ENCODE measurements at regions not wholly inside any gene's neighbourhood (a gene's known extent, or its start where the extent isn't known, plus 50 kb on each side); places are given as distances from the start of the nearest gene placed in this dataset.

- Histone ChIP-seq H3K36me3 (ENCODE audit: control insufficient read depth, insufficient read depth, low read length) (no peaks in the 10 kb centered on the region), H3K4me1 (no peaks in the 10 kb centered on the region), H3K9me3 (no peaks in the 10 kb centered on the region), H3K4me3 (ENCODE audit: low read depth, low read length) (no peak overlapping the region), H3K27me3 (replicated peaks; ENCODE audit: control insufficient read depth, insufficient read depth, low read length) (no peaks in the 10 kb centered on the region)
- H3K9me3 Mint-ChIP-seq (ENCODE audit: unreplicated experiment) = no peaks in the 10 kb centered on the region
- intact Hi-C loops (cut with micrococcal nuclease; ENCODE audit: unreplicated experiment) = no loop called here
- no peak for TF ChIP-seq CTCF (IDR thresholded peaks at IDR 0.05; ENCODE audit: insufficient read depth in 1 of 2, low read depth in 1 of 2, low read length in 1 of 2, severe bottlenecking in 1 of 2, unreplicated experiment in 1 of 2)
- BruUV-seq (replicated peaks) = no TSS peak
- H3K4me1 Mint-ChIP-seq (ENCODE audit: low read depth, unreplicated experiment) = no peaks in the 10 kb centered on the region
- no peak overlapping the region for H3K27ac Mint-ChIP-seq (ENCODE audit: unreplicated experiment)
- no peak for DNase-seq
- H3K27me3 Mint-ChIP-seq (ENCODE audit: insufficient read depth, unreplicated experiment) = peaks cover 11% of the 10 kb centered on the region
- ChIA-PET POLR2A (no interaction called here), CTCF (no interaction called here)
- H3K4me3 Mint-ChIP-seq (ENCODE audit: unreplicated experiment) = no peak overlapping the region
- no peaks in the 10 kb centered on the region for H3K36me3 Mint-ChIP-seq (ENCODE audit: insufficient read depth, unreplicated experiment)
Measured at GRCh38 chr3:36227980-36228379, 152.3 kb upstream of the STAC start.

GRCh38 chr3:36229496-36229895 lies 150.8 kb upstream of the STAC start:
- DNase-seq = no peak
- no peaks in the 10 kb centered on the region for H3K36me3 Mint-ChIP-seq (ENCODE audit: insufficient read depth, unreplicated experiment)
- Histone ChIP-seq H3K27me3 (replicated peaks; ENCODE audit: control insufficient read depth, insufficient read depth, low read length) (no peaks in the 10 kb centered on the region), H3K4me3 (ENCODE audit: low read depth, low read length) (no peak overlapping the region), H3K36me3 (ENCODE audit: control insufficient read depth, insufficient read depth, low read length) (no peaks in the 10 kb centered on the region), H3K4me1 (no peaks in the 10 kb centered on the region), H3K9me3 (no peaks in the 10 kb centered on the region)
- TF ChIP-seq CTCF (IDR thresholded peaks at IDR 0.05; ENCODE audit: insufficient read depth in 1 of 2, low read depth in 1 of 2, low read length in 1 of 2, severe bottlenecking in 1 of 2, unreplicated experiment in 1 of 2) = no peak
- no TSS peak for BruUV-seq (replicated peaks)
- H3K27me3 Mint-ChIP-seq (ENCODE audit: insufficient read depth, unreplicated experiment) = peaks cover 9% of the 10 kb centered on the region
- H3K4me1 Mint-ChIP-seq (ENCODE audit: low read depth, unreplicated experiment) = no peaks in the 10 kb centered on the region
- ChIA-PET CTCF (no interaction called here), POLR2A (no interaction called here)
- H3K4me3 Mint-ChIP-seq (ENCODE audit: unreplicated experiment) = no peak overlapping the region
- intact Hi-C loops (cut with micrococcal nuclease; ENCODE audit: unreplicated experiment) = no loop called here
- H3K9me3 Mint-ChIP-seq (ENCODE audit: unreplicated experiment) = no peaks in the 10 kb centered on the region
- H3K27ac Mint-ChIP-seq (ENCODE audit: unreplicated experiment) = no peak overlapping the region

GRCh38 chr3:36232797-36233489 lies 147.4 kb upstream of the STAC start:
- Mint-ChIP-seq H3K36me3 (ENCODE audit: insufficient read depth, unreplicated experiment) (no peaks in the 10 kb centered on the region), H3K4me1 (ENCODE audit: low read depth, unreplicated experiment) (no peaks in the 10 kb centered on the region)
- H3K4me3 ChIP-seq (ENCODE audit: low read depth, low read length) = no peak overlapping the region

More at GRCh38 chr3:36232797-36233489, 147.4 kb upstream of the STAC start:
- Histone ChIP-seq H3K9me3 (no peaks in the 10 kb centered on the region), H3K27me3 (replicated peaks; ENCODE audit: control insufficient read depth, insufficient read depth, low read length) (no peaks in the 10 kb centered on the region), H3K4me1 (no peaks in the 10 kb centered on the region), H3K36me3 (ENCODE audit: control insufficient read depth, insufficient read depth, low read length) (no peaks in the 10 kb centered on the region)
- no peak overlapping the region for H3K4me3 Mint-ChIP-seq (ENCODE audit: unreplicated experiment)
- H3K27me3 Mint-ChIP-seq (ENCODE audit: insufficient read depth, unreplicated experiment) = peaks cover 6% of the 10 kb centered on the region
- no peak overlapping the region for H3K27ac Mint-ChIP-seq (ENCODE audit: unreplicated experiment)
- intact Hi-C loops (cut with micrococcal nuclease; ENCODE audit: unreplicated experiment) = no loop called here
- H3K9me3 Mint-ChIP-seq (ENCODE audit: unreplicated experiment) = peaks cover 12% of the 10 kb centered on the region
- ChIA-PET POLR2A (no interaction called here), CTCF (no interaction called here)
- no peak for TF ChIP-seq CTCF (IDR thresholded peaks at IDR 0.05; ENCODE audit: insufficient read depth in 1 of 2, low read depth in 1 of 2, low read length in 1 of 2, severe bottlenecking in 1 of 2, unreplicated experiment in 1 of 2)
- no peak for DNase-seq
- no TSS peak for BruUV-seq (replicated peaks)

Data from Caco-2 (cell line).